ENCODE measurements at regions not wholly inside any gene's neighbourhood (a gene's known extent, or its start where the extent isn't known, plus 50 kb on each side); places are given as distances from the start of the nearest gene placed in this dataset.

GRCh38 chrX:143270317-143270716 is 244.6 kb downstream of the SPANXN4 start:
- TF ChIP-seq MXI1 (IDR thresholded peaks at IDR 0.05; ENCODE audit: borderline replicate concordance, low read depth, low read length) (no peak), POLR2A (IDR thresholded peaks at IDR 0.05; ENCODE audit: low read depth, low read length) (no peak), CHD1 (IDR thresholded peaks at IDR 0.05; ENCODE audit: low read depth, low read length) (no peak), RAD21 (IDR thresholded peaks at IDR 0.05; ENCODE audit: low read length) (no peak), RFX5 (IDR thresholded peaks at IDR 0.05; ENCODE audit: low read depth, low read length) (no peak)
- TF ChIP-seq, protein P1, sequence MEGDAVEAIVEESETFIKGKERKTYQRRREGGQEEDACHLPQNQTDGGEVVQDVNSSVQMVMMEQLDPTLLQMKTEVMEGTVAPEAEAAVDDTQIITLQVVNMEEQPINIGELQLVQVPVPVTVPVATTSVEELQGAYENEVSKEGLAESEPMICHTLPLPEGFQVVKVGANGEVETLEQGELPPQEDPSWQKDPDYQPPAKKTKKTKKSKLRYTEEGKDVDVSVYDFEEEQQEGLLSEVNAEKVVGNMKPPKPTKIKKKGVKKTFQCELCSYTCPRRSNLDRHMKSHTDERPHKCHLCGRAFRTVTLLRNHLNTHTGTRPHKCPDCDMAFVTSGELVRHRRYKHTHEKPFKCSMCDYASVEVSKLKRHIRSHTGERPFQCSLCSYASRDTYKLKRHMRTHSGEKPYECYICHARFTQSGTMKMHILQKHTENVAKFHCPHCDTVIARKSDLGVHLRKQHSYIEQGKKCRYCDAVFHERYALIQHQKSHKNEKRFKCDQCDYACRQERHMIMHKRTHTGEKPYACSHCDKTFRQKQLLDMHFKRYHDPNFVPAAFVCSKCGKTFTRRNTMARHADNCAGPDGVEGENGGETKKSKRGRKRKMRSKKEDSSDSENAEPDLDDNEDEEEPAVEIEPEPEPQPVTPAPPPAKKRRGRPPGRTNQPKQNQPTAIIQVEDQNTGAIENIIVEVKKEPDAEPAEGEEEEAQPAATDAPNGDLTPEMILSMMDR (conservative IDR thresholded peaks at IDR 0.05; ENCODE audit: low read depth, low read length) = no peak
- TF ChIP-seq, protein P2, sequence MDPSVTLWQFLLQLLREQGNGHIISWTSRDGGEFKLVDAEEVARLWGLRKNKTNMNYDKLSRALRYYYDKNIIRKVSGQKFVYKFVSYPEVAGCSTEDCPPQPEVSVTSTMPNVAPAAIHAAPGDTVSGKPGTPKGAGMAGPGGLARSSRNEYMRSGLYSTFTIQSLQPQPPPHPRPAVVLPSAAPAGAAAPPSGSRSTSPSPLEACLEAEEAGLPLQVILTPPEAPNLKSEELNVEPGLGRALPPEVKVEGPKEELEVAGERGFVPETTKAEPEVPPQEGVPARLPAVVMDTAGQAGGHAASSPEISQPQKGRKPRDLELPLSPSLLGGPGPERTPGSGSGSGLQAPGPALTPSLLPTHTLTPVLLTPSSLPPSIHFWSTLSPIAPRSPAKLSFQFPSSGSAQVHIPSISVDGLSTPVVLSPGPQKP (IDR thresholded peaks at IDR 0.05; ENCODE audit: borderline replicate concordance, low read depth, low read length) = no peak

Data from IMR-90 (cell line).